ENCODE measurements at regions not wholly inside any gene's neighbourhood (a gene's known extent, or its start where the extent isn't known, plus 50 kb on each side); places are given as distances from the start of the nearest gene placed in this dataset.

DNA sequence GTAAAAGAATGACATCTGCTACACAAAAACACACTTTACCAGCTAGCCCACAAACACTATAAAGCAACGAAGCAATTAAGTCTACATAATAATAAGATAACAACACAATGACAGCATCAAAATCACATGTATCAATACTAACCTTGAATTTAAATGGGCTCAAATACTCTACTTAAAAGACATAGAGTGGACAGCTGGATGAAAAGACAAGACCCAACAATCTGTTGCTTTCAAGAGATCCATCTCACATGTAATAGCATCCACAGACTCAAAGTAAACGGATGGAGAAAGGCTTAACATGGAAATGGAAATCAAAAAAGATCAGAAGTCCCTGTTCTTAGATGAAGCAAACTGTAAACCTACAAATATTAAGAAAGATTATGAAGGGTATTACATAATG lies 2175.9 kb downstream of the PCDH9 start:
- Histone ChIP-seq H3K4me3 (ENCODE audit: low read depth, low read length) (no peak overlapping the region), H3K27me3 (ENCODE audit: insufficient read depth, low read depth, severe bottlenecking) (no peaks in the 10 kb centered on the region)
- TF ChIP-seq, protein P1, sequence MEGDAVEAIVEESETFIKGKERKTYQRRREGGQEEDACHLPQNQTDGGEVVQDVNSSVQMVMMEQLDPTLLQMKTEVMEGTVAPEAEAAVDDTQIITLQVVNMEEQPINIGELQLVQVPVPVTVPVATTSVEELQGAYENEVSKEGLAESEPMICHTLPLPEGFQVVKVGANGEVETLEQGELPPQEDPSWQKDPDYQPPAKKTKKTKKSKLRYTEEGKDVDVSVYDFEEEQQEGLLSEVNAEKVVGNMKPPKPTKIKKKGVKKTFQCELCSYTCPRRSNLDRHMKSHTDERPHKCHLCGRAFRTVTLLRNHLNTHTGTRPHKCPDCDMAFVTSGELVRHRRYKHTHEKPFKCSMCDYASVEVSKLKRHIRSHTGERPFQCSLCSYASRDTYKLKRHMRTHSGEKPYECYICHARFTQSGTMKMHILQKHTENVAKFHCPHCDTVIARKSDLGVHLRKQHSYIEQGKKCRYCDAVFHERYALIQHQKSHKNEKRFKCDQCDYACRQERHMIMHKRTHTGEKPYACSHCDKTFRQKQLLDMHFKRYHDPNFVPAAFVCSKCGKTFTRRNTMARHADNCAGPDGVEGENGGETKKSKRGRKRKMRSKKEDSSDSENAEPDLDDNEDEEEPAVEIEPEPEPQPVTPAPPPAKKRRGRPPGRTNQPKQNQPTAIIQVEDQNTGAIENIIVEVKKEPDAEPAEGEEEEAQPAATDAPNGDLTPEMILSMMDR (IDR thresholded peaks at IDR 0.05; ENCODE audit: low read depth, low read length): no peak

DNA sequence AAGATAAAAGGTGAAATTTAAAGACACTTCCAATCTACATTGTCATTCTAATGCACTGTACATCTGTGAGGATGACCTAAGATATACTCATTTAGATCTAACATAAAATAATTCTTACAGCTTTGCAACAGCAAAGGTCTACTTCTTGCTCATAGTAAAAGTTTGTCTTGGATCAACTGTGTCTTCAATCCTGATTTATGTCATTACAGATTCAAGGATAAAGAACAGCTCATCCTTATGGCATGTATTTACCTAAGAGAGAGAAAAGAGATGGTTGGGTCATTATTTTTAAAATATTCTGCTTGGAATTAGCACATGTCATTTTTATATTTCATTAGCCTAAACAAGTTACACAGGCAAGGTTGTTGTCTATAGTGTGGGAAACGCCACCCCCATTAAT lies 2193.1 kb downstream of the PCDH9 start:
- H3K36me3 ChIP-seq: no peaks in the 10 kb centered on the region
- TF ChIP-seq, protein P1 (IDR thresholded peaks at IDR 0.05; ENCODE audit: low read depth, low read length): no peak
- DNase-seq: no peak
- H3K27ac ChIP-seq: no peak overlapping the region
- H3K27me3 ChIP-seq (ENCODE audit: insufficient read depth, low read depth, severe bottlenecking): no peaks in the 10 kb centered on the region
- no peaks in the 10 kb centered on the region for H3K9me3 ChIP-seq (ENCODE audit: severe bottlenecking)
- no peak overlapping the region for H3K4me3 ChIP-seq (ENCODE audit: low read depth, low read length)

More for the DNA sequence above, 2175.9 kb downstream of the PCDH9 start:
- DNase-seq: no peak
- no peak overlapping the region for H3K27ac ChIP-seq
- H3K36me3 ChIP-seq: no peaks in the 10 kb centered on the region
- H3K9me3 ChIP-seq (ENCODE audit: severe bottlenecking): no peaks in the 10 kb centered on the region

DNA sequence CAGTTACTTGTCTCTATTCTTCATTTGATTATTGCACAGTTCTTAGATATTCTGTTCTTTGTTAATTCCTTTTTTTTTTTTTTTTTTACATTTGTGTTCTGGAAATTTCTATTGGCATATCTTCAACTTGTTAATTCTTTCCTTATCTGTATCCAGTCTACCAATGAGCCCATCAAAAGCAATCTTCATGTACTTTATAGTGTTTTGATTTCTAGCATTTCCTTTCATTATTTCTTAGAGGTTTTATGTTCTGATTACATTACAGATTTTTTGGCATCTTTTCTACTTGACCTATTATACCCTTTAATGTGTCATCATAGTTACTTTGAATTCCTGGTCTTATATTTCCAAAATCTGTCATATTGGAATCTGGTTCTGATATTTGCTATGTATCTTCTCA lies 2194.8 kb downstream of the PCDH9 start:
- Histone ChIP-seq H3K27ac (no peak overlapping the region), H3K27me3 (ENCODE audit: insufficient read depth, low read depth, severe bottlenecking) (no peaks in the 10 kb centered on the region), H3K36me3 (no peaks in the 10 kb centered on the region), H3K9me3 (ENCODE audit: severe bottlenecking) (no peaks in the 10 kb centered on the region), H3K4me3 (ENCODE audit: low read depth, low read length) (no peak overlapping the region)
- DNase-seq: no peak
- TF ChIP-seq, protein P1 (IDR thresholded peaks at IDR 0.05; ENCODE audit: low read depth, low read length): no peak

DNA sequence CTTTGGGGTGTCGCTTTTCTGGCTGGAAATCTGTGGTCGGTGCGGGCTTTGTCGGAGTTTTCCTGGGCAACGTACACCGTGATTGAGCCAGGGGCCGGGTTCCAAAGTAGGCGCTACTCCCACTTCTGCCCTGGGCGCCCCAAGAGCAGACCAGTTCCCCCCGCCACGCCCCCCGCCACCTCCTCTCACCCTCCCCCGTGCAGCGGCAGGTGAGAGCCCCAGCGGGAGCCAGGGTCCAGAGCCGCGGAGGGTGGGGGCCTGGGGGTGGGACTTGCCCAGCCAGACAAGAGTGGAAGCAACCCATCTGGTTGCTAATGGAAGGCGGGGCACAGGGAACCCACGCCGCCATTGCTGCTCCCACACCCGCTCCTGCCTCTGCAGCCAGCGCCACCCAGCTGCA lies 2195.9 kb downstream of the PCDH9 start:
- TF ChIP-seq, protein P1 (IDR thresholded peaks at IDR 0.05; ENCODE audit: low read depth, low read length): no peak
- Histone ChIP-seq H3K36me3 (no peaks in the 10 kb centered on the region), H3K4me3 (ENCODE audit: low read depth, low read length) (no peak overlapping the region), H3K27ac (no peak overlapping the region), H3K9me3 (ENCODE audit: severe bottlenecking) (no peaks in the 10 kb centered on the region), H3K27me3 (ENCODE audit: insufficient read depth, low read depth, severe bottlenecking) (no peaks in the 10 kb centered on the region)
- DNase-seq: no peak

DNA sequence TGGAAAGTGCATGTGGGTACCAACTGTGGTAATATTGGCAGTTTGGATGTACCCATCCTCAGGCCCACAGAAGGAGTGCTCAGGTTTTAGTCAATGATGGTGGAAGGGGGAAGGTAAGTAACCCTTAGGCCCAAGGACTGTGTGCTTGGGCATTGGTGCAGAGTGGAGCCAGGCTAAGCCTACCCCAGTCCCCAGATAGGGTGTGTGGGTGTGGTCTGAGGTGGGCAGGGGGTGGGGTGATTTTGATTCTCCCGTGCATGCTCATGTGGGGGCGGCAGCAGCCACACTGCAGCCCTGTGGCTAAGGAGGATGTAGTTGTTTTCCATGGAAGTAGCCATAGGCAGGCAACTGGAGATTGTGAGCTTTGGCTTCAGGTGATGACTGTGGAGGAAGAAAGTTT lies 2197.3 kb downstream of the PCDH9 start:
- Histone ChIP-seq H3K36me3 (no peaks in the 10 kb centered on the region), H3K27ac (no peak overlapping the region), H3K9me3 (ENCODE audit: severe bottlenecking) (no peaks in the 10 kb centered on the region), H3K4me3 (ENCODE audit: low read depth, low read length) (no peak overlapping the region), H3K27me3 (ENCODE audit: insufficient read depth, low read depth, severe bottlenecking) (no peaks in the 10 kb centered on the region)
- DNase-seq: no peak
- TF ChIP-seq, protein P1 (IDR thresholded peaks at IDR 0.05; ENCODE audit: low read depth, low read length): no peak

DNA sequence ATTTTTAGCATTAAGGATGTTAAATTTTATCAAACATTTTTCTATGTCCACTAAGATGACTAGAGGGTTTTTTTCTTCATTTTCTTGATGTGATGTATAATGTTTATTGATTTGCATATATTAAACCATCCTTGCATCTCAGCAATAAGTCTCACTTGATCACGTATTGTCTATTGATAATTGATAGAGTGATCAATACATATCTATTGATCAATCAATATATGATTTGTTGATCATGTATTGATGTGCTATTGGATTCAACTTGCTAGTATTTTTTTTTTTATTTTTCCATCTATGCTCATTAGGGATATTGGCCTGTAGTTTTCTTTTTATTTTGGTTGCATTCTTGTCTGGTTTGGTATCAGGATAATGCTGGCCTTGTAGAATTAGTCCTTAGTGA lies 2202.0 kb downstream of the PCDH9 start:
- Histone ChIP-seq H3K27ac (no peak overlapping the region), H3K9me3 (ENCODE audit: severe bottlenecking) (no peaks in the 10 kb centered on the region), H3K4me3 (ENCODE audit: low read depth, low read length) (no peak overlapping the region), H3K36me3 (no peaks in the 10 kb centered on the region), H3K27me3 (ENCODE audit: insufficient read depth, low read depth, severe bottlenecking) (no peaks in the 10 kb centered on the region)
- DNase-seq: no peak
- TF ChIP-seq, protein P1 (IDR thresholded peaks at IDR 0.05; ENCODE audit: low read depth, low read length): no peak
